ENCODE measurements at regions not wholly inside any gene's neighbourhood (a gene's known extent, or its start where the extent isn't known, plus 50 kb on each side); places are given as distances from the start of the nearest gene placed in this dataset.

- TF ChIP-seq FOXP2 (optimal IDR thresholded peaks at IDR 0.05; ENCODE audit: borderline replicate concordance, extremely low read depth, extremely low read length, insufficient read depth) (no peak), POLR2AphosphoS5 (IDR thresholded peaks at IDR 0.05; ENCODE audit: low read depth, low read length) (no peak), TAF1 (IDR thresholded peaks at IDR 0.05; ENCODE audit: borderline replicate concordance, insufficient read depth, low read length) (no peak), REST (IDR thresholded peaks at IDR 0.05; ENCODE audit: insufficient read depth in 1 of 2, low read depth in 2 of 2, low read length in 2 of 2) (no peak), SIN3A (IDR thresholded peaks at IDR 0.05; ENCODE audit: borderline replicate concordance, insufficient read depth, low read length) (no peak)
Measured at GRCh38 chr5:135133698-135134515, 99.9 kb upstream of the PITX1 start.

GRCh38 chr5:135133181-135133580 lies 99.2 kb upstream of the PITX1 start:
- no peak for TF ChIP-seq TAF1 (IDR thresholded peaks at IDR 0.05; ENCODE audit: borderline replicate concordance, insufficient read depth, low read length)
- no peak for TF ChIP-seq FOXP2 (optimal IDR thresholded peaks at IDR 0.05; ENCODE audit: borderline replicate concordance, extremely low read depth, extremely low read length, insufficient read depth)
- no peak for TF ChIP-seq SIN3A (IDR thresholded peaks at IDR 0.05; ENCODE audit: borderline replicate concordance, insufficient read depth, low read length)

- TF ChIP-seq POLR2AphosphoS5 (IDR thresholded peaks at IDR 0.05; ENCODE audit: low read depth, low read length) (no peak), REST (IDR thresholded peaks at IDR 0.05; ENCODE audit: insufficient read depth in 1 of 2, low read depth in 2 of 2, low read length in 2 of 2) (no peak), TAF1 (IDR thresholded peaks at IDR 0.05; ENCODE audit: borderline replicate concordance, insufficient read depth, low read length) (no peak), SIN3A (IDR thresholded peaks at IDR 0.05; ENCODE audit: borderline replicate concordance, insufficient read depth, low read length) (no peak), FOXP2 (optimal IDR thresholded peaks at IDR 0.05; ENCODE audit: borderline replicate concordance, extremely low read depth, extremely low read length, insufficient read depth) (no peak)
Measured at GRCh38 chr5:135131801-135132680, 98.0 kb upstream of the PITX1 start.

- TF ChIP-seq POLR2AphosphoS5 (IDR thresholded peaks at IDR 0.05; ENCODE audit: low read depth, low read length), result no peak
- TF ChIP-seq SIN3A (IDR thresholded peaks at IDR 0.05; ENCODE audit: borderline replicate concordance, insufficient read depth, low read length), result no peak
- TF ChIP-seq REST (IDR thresholded peaks at IDR 0.05; ENCODE audit: insufficient read depth in 1 of 2, low read depth in 2 of 2, low read length in 2 of 2), result no peak
- no peak for TF ChIP-seq TAF1 (IDR thresholded peaks at IDR 0.05; ENCODE audit: borderline replicate concordance, insufficient read depth, low read length)
- TF ChIP-seq FOXP2 (optimal IDR thresholded peaks at IDR 0.05; ENCODE audit: borderline replicate concordance, extremely low read depth, extremely low read length, insufficient read depth), result no peak
Measured at GRCh38 chr5:135130261-135131215, 96.5 kb upstream of the PITX1 start.
